ENCODE measurements at regions not wholly inside any gene's neighbourhood (a gene's known extent, or its start where the extent isn't known, plus 50 kb on each side); places are given as distances from the start of the nearest gene placed in this dataset.

- WGBS, 2 donors, result 46 to 50% methylated on average over 4 of the region's 4 CpGs
- TF ChIP-seq, protein P1, sequence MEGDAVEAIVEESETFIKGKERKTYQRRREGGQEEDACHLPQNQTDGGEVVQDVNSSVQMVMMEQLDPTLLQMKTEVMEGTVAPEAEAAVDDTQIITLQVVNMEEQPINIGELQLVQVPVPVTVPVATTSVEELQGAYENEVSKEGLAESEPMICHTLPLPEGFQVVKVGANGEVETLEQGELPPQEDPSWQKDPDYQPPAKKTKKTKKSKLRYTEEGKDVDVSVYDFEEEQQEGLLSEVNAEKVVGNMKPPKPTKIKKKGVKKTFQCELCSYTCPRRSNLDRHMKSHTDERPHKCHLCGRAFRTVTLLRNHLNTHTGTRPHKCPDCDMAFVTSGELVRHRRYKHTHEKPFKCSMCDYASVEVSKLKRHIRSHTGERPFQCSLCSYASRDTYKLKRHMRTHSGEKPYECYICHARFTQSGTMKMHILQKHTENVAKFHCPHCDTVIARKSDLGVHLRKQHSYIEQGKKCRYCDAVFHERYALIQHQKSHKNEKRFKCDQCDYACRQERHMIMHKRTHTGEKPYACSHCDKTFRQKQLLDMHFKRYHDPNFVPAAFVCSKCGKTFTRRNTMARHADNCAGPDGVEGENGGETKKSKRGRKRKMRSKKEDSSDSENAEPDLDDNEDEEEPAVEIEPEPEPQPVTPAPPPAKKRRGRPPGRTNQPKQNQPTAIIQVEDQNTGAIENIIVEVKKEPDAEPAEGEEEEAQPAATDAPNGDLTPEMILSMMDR (IDR thresholded peaks at IDR 0.05), result no peak
- TF ChIP-seq POLR2A (IDR thresholded peaks at IDR 0.05), result no peak
- no peaks in the 10 kb centered on the region for H3K4me1 ChIP-seq
- no peak overlapping the region for H3K4me3 ChIP-seq
- no peaks in the 10 kb centered on the region for H3K27me3 ChIP-seq
- H3K9me3 ChIP-seq, result no peaks in the 10 kb centered on the region
- no peak for DNase-seq
- intact Hi-C loops (cut with DNase I), result no loop called here
- H3K27ac ChIP-seq, result no peak overlapping the region
- no peaks in the 10 kb centered on the region for H3K36me3 ChIP-seq
Observed at GRCh38 chr18:34942276-34942675, 98.9 kb upstream of the MAPRE2 start.

GRCh38 chr18:34942975-34943374 is 98.2 kb upstream of the MAPRE2 start:
- no peak for DNase-seq
- H3K27me3 ChIP-seq, result no peaks in the 10 kb centered on the region
- H3K4me3 ChIP-seq, result no peak overlapping the region
- H3K9me3 ChIP-seq, result no peaks in the 10 kb centered on the region
- H3K27ac ChIP-seq, result no peak overlapping the region
- H3K36me3 ChIP-seq, result no peaks in the 10 kb centered on the region
- intact Hi-C loops (cut with DNase I), result no loop called here
- no peak for TF ChIP-seq POLR2A (IDR thresholded peaks at IDR 0.05)
- TF ChIP-seq, protein P1 (IDR thresholded peaks at IDR 0.05), result no peak
- 82 to 83% methylated on average over 4 to 7 of the region's 7 CpGs for WGBS, 2 donors
- no peaks in the 10 kb centered on the region for H3K4me1 ChIP-seq

- Histone ChIP-seq H3K27me3 (no peaks in the 10 kb centered on the region), H3K36me3 (no peaks in the 10 kb centered on the region), H3K4me1 (no peaks in the 10 kb centered on the region), H3K4me3 (no peak overlapping the region), H3K9me3 (no peaks in the 10 kb centered on the region), H3K27ac (no peak overlapping the region)
- no peak for DNase-seq
- 55 to 62% methylated on average over 2 of the region's 2 CpGs for WGBS, 2 donors
- intact Hi-C loops (cut with DNase I), result no loop called here
- no peak for TF ChIP-seq POLR2A (IDR thresholded peaks at IDR 0.05)
- TF ChIP-seq, protein P1 (IDR thresholded peaks at IDR 0.05), result no peak
Observed at GRCh38 chr18:34943587-34943986, 97.6 kb upstream of the MAPRE2 start.

DNA sequence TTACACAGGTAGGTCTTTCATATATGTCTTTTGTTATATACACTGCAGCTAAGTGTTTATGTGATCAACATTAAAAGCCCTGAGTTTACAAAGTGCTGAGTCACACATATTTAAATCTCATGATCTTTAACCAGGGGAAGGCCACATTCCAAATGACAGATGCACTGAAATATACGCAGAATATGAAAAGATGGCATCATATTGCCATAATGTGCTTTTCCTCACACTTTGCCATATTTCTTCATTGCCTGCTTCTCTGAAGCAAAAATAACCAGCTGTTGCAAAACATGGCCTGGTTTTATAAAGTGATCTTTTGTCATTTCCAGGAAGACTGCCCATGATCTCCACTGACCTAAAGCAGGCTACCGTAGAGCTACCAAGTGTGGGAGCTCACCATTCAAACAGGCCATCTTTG is 93.5 kb upstream of the MAPRE2 start:
- Histone ChIP-seq H3K4me3 (no peak overlapping the region), H3K27ac (no peak overlapping the region), H3K27me3 (no peaks in the 10 kb centered on the region), H3K4me1 (no peaks in the 10 kb centered on the region), H3K36me3 (no peaks in the 10 kb centered on the region), H3K9me3 (no peaks in the 10 kb centered on the region)
- DNase-seq, result no peak
- 78 to 82% methylated on average over 2 of the region's 2 CpGs for WGBS, 2 donors
- intact Hi-C loops (cut with DNase I), result no loop called here
- no peak for TF ChIP-seq POLR2A (IDR thresholded peaks at IDR 0.05)
- TF ChIP-seq, protein P1 (IDR thresholded peaks at IDR 0.05), result no peak

DNA sequence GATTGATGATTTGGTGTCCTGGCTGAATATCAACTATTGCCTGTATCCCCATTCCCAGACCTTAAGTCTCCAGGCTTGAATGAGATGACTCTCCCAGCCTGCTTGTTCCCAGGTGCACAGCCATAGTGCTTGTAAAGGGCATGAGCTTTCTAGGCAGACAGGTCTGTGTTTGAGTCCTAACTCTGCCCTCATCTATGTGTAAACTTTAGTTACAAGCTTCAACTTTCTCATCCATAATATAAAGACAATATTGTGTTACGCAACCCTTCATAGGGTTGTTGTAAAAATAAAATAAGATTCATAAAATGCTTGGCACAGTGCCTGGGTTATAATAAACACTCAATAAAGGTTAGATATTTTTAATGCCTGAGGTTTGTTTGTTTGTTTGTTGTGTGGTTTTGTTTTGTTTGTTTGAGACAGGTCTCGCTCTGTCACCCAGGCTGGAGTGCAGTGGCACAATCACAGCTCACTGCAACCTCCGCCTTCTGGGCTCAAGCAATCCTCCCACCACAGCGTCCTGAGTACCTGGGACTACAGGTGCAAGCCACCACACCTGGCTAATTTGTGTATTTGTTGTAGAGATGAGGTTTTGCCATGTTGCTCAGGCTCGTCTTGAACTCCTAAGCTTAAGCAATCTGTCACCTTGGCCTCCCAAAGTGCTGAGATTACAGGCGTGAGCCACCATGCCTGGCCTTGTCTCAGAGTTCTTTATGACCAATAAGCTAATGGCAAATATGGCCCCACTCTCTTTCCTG is 89.4 kb upstream of the MAPRE2 start:
- no peaks in the 10 kb centered on the region for H3K9me3 ChIP-seq
- DNase-seq, result no peak
- peaks cover 0 to 4% (median 0%) of the 10 kb centered on the region in 3 donors for H3K4me1 ChIP-seq
- TF ChIP-seq, protein P1 (IDR thresholded peaks at IDR 0.05), result no peak
- TF ChIP-seq POLR2A (IDR thresholded peaks at IDR 0.05), result no peak
- 78 to 88% methylated on average over 6 of the region's 6 CpGs for WGBS, 2 donors
- no peaks in the 10 kb centered on the region for H3K27me3 ChIP-seq
- no peak overlapping the region for H3K4me3 ChIP-seq
- H3K36me3 ChIP-seq, result no peaks in the 10 kb centered on the region
- intact Hi-C loops (cut with DNase I), result no loop called here
- H3K27ac ChIP-seq, result no peak overlapping the region

All from esophagus squamous epithelium (tissue), 5 donors.